ENCODE measurements at regions not wholly inside any gene's neighbourhood (a gene's known extent, or its start where the extent isn't known, plus 50 kb on each side); places are given as distances from the start of the nearest gene placed in this dataset.
"Not testable (repeated sequence)": the region's sequence is repeated elsewhere in the genome, so short reads cannot be mapped to it uniquely, and the experiment has no call there.

DNA sequence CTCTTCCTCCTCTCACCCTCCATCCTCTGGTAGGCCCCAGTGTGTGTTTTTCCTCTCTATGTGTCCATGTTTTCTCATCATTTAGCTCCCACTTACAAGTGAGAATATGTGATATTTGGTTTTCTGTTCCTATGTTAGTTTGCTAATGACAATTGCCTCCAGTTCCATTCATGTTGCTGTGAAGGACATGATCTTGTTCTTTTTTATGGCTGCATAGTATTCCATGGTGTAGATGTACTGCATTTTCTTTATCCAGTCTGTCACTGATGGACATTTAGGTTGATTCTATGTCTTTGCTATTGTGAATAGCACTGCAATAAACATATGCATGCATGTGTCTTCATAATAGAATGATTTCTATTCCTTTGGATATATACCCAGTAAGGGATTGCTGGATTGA is 1401.6 kb upstream of the ATXN8OS start:
- TF ChIP-seq, protein P1, sequence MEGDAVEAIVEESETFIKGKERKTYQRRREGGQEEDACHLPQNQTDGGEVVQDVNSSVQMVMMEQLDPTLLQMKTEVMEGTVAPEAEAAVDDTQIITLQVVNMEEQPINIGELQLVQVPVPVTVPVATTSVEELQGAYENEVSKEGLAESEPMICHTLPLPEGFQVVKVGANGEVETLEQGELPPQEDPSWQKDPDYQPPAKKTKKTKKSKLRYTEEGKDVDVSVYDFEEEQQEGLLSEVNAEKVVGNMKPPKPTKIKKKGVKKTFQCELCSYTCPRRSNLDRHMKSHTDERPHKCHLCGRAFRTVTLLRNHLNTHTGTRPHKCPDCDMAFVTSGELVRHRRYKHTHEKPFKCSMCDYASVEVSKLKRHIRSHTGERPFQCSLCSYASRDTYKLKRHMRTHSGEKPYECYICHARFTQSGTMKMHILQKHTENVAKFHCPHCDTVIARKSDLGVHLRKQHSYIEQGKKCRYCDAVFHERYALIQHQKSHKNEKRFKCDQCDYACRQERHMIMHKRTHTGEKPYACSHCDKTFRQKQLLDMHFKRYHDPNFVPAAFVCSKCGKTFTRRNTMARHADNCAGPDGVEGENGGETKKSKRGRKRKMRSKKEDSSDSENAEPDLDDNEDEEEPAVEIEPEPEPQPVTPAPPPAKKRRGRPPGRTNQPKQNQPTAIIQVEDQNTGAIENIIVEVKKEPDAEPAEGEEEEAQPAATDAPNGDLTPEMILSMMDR (tag by site-specific recombination; IDR thresholded peaks at IDR 0.05): not testable (repeated sequence)
- TF ChIP-seq ZNF549 (tag by site-specific recombination; IDR thresholded peaks at IDR 0.05); ZFP41 (tag by site-specific recombination; IDR thresholded peaks at IDR 0.05; ENCODE audit: borderline replicate concordance); YY1 (tag by site-specific recombination; IDR thresholded peaks at IDR 0.05); KLF7 (tag by site-specific recombination; IDR thresholded peaks at IDR 0.05; ENCODE audit: borderline replicate concordance); YY2 (tag by site-specific recombination; IDR thresholded peaks at IDR 0.05); ZNF132 (tag by site-specific recombination; IDR thresholded peaks at IDR 0.05; ENCODE audit: borderline replicate concordance): not testable (repeated sequence)
- TF ChIP-seq, protein P2, sequence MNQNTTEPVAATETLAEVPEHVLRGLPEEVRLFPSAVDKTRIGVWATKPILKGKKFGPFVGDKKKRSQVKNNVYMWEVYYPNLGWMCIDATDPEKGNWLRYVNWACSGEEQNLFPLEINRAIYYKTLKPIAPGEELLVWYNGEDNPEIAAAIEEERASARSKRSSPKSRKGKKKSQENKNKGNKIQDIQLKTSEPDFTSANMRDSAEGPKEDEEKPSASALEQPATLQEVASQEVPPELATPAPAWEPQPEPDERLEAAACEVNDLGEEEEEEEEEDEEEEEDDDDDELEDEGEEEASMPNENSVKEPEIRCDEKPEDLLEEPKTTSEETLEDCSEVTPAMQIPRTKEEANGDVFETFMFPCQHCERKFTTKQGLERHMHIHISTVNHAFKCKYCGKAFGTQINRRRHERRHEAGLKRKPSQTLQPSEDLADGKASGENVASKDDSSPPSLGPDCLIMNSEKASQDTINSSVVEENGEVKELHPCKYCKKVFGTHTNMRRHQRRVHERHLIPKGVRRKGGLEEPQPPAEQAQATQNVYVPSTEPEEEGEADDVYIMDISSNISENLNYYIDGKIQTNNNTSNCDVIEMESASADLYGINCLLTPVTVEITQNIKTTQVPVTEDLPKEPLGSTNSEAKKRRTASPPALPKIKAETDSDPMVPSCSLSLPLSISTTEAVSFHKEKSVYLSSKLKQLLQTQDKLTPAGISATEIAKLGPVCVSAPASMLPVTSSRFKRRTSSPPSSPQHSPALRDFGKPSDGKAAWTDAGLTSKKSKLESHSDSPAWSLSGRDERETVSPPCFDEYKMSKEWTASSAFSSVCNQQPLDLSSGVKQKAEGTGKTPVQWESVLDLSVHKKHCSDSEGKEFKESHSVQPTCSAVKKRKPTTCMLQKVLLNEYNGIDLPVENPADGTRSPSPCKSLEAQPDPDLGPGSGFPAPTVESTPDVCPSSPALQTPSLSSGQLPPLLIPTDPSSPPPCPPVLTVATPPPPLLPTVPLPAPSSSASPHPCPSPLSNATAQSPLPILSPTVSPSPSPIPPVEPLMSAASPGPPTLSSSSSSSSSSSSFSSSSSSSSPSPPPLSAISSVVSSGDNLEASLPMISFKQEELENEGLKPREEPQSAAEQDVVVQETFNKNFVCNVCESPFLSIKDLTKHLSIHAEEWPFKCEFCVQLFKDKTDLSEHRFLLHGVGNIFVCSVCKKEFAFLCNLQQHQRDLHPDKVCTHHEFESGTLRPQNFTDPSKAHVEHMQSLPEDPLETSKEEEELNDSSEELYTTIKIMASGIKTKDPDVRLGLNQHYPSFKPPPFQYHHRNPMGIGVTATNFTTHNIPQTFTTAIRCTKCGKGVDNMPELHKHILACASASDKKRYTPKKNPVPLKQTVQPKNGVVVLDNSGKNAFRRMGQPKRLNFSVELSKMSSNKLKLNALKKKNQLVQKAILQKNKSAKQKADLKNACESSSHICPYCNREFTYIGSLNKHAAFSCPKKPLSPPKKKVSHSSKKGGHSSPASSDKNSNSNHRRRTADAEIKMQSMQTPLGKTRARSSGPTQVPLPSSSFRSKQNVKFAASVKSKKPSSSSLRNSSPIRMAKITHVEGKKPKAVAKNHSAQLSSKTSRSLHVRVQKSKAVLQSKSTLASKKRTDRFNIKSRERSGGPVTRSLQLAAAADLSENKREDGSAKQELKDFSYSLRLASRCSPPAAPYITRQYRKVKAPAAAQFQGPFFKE (tag by site-specific recombination; IDR thresholded peaks at IDR 0.05; ENCODE audit: borderline replicate concordance): not testable (repeated sequence)
- TF ChIP-seq, protein P3, sequence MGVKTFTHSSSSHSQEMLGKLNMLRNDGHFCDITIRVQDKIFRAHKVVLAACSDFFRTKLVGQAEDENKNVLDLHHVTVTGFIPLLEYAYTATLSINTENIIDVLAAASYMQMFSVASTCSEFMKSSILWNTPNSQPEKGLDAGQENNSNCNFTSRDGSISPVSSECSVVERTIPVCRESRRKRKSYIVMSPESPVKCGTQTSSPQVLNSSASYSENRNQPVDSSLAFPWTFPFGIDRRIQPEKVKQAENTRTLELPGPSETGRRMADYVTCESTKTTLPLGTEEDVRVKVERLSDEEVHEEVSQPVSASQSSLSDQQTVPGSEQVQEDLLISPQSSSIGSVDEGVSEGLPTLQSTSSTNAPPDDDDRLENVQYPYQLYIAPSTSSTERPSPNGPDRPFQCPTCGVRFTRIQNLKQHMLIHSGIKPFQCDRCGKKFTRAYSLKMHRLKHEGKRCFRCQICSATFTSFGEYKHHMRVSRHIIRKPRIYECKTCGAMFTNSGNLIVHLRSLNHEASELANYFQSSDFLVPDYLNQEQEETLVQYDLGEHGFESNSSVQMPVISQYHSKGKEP (tag by site-specific recombination; IDR thresholded peaks at IDR 0.05): not testable (repeated sequence)
